H9 (cell line): ENCODE measurements at regions not wholly inside any gene's neighbourhood (a gene's known extent, or its start where the extent isn't known, plus 50 kb on each side); places are given as distances from the start of the nearest gene placed in this dataset.
A peak's percentile ranks its signal among the peaks of the same experiment; 100 is the strongest.
"Not testable (repeated sequence)": the region's sequence is repeated elsewhere in the genome, so short reads cannot be mapped to it uniquely, and the experiment has no call there.

Source experiments
- DNase-seq: peaks from one replicate; pipeline ENCODE4 v3.0.0-alpha.2; 2017
- H2AFZ ChIP-seq: one replicate; pipeline ENCODE4 v1.6.1; 2013; ENCODE audit warnings: mild to moderate bottlenecking, low read length, control low read depth, moderate library complexity
- H2AK5ac ChIP-seq: 2 replicates; pipeline ENCODE4 v1.6.1; 2013; ENCODE audit warnings: low read length, control low read depth, mixed read lengths; ENCODE audit not compliant: insufficient read length
- H2BK120ac ChIP-seq: one replicate; pipeline ENCODE4 v1.6.1; 2013; ENCODE audit warnings: low read depth, mild to moderate bottlenecking, low read length, control low read depth, inconsistent platforms; ENCODE audit not compliant: poor library complexity, severe bottlenecking
- H2BK12ac ChIP-seq: 2 replicates; pipeline ENCODE4 v1.6.1; 2013; ENCODE audit warnings: low read length, control low read depth, mixed read lengths, low read depth; ENCODE audit not compliant: insufficient read length
- H2BK15ac ChIP-seq: 2 replicates; pipeline ENCODE4 v1.6.1; 2013; ENCODE audit warnings: low read depth, low read length, control low read depth
- H2BK20ac ChIP-seq: one replicate; pipeline ENCODE4 v1.6.1; 2013; ENCODE audit warnings: low read depth, mild to moderate bottlenecking, low read length, control low read depth, inconsistent platforms; ENCODE audit not compliant: poor library complexity, severe bottlenecking
- H2BK5ac ChIP-seq: 2 replicates; pipeline ENCODE4 v1.6.1; 2013; ENCODE audit warnings: low read length, control low read depth, mixed read lengths; ENCODE audit not compliant: insufficient read length
- H3K14ac ChIP-seq: 2 replicates; pipeline ENCODE4 v1.6.1; 2013; ENCODE audit warnings: low read length, control low read depth; ENCODE audit not compliant: insufficient read depth
- H3K18ac ChIP-seq: 2 replicates; pipeline ENCODE4 v1.6.1; 2013; ENCODE audit warnings: low read depth, mild to moderate bottlenecking, mixed read lengths, low read length, control low read depth; ENCODE audit not compliant: insufficient read length
- H3K23ac ChIP-seq: 2 replicates; pipeline ENCODE4 v1.6.1; 2013; ENCODE audit warnings: low read length, control low read depth, mixed read lengths, low read depth; ENCODE audit not compliant: insufficient read length
- H3K23me2 ChIP-seq: 2 replicates; pipeline ENCODE4 v1.6.1; 2013; ENCODE audit warnings: low read depth, mild to moderate bottlenecking, mixed read lengths, low read length, control low read depth; ENCODE audit not compliant: insufficient read length, poor library complexity, severe bottlenecking
- H3K27ac ChIP-seq: 2 replicates; pipeline ENCODE4 v1.5.1; 2013; ENCODE audit warnings: low read length, control low read depth, mixed read lengths, low read depth; ENCODE audit not compliant: insufficient read length
- H3K27me3 ChIP-seq: 2 replicates; pipeline ENCODE4 v1.6.1; 2013; ENCODE audit warnings: low read length, control low read depth, inconsistent platforms; ENCODE audit not compliant: insufficient read depth
- H3K4ac ChIP-seq: 2 replicates; pipeline ENCODE4 v1.6.1; 2013; ENCODE audit warnings: low read depth, mild to moderate bottlenecking, control low read depth, inconsistent platforms, low read length, moderate library complexity
- H3K4me1 ChIP-seq: 2 replicates; pipeline ENCODE4 v1.6.1; 2013; ENCODE audit warnings: low read length, control low read depth, inconsistent platforms; ENCODE audit not compliant: insufficient read depth
- H3K4me2 ChIP-seq: 2 replicates; pipeline ENCODE4 v1.6.1; 2013; ENCODE audit warnings: low read length, control low read depth, mixed read lengths; ENCODE audit not compliant: insufficient read length, insufficient read depth
- H3K56ac ChIP-seq: 2 replicates; pipeline ENCODE4 v1.6.1; 2013; ENCODE audit warnings: low read depth, mild to moderate bottlenecking, mixed read lengths, low read length, control low read depth; ENCODE audit not compliant: insufficient read length
- H3K79me1 ChIP-seq: 2 replicates; pipeline ENCODE4 v1.6.1; 2013; ENCODE audit warnings: low read depth, mild to moderate bottlenecking, moderate library complexity, low read length, control low read depth, inconsistent platforms; ENCODE audit not compliant: insufficient read depth, poor library complexity, severe bottlenecking
- H3K79me2 ChIP-seq: 2 replicates; pipeline ENCODE4 v1.6.1; 2013; ENCODE audit warnings: low read length, control low read depth, inconsistent platforms; ENCODE audit not compliant: insufficient read depth
- H3K9ac ChIP-seq: 2 replicates; pipeline ENCODE4 v1.6.1; 2013; ENCODE audit warnings: low read length, control low read depth, mixed read lengths; ENCODE audit not compliant: insufficient read length; ENCODE audit errors: extremely low read depth
- H3K9me3 ChIP-seq: one replicate; pipeline ENCODE4 v1.6.1; 2013; ENCODE audit warnings: low read depth, low read length, inconsistent platforms; ENCODE audit not compliant: control insufficient read depth
- H3T11ph ChIP-seq: one replicate; pipeline ENCODE4 v1.6.1; 2013; ENCODE audit warnings: mild to moderate bottlenecking, low read length, control low read depth, inconsistent platforms
- H4K20me1 ChIP-seq: one replicate; pipeline ENCODE4 v1.6.1; 2013; ENCODE audit not compliant: control insufficient read depth, insufficient read length, insufficient read depth
- H4K5ac ChIP-seq: 2 replicates; pipeline ENCODE4 v1.6.1; 2013; ENCODE audit warnings: low read depth, mild to moderate bottlenecking, mixed read lengths, low read length, control low read depth; ENCODE audit not compliant: insufficient read length
- H4K8ac ChIP-seq: replicated peaks from 2 replicates; pipeline ENCODE4 v1.6.1; 2013; ENCODE audit warnings: low read length, control low read depth, mixed read lengths, low read depth; ENCODE audit not compliant: insufficient read length
- H4K91ac ChIP-seq: 2 replicates; pipeline ENCODE4 v1.6.1; 2013; ENCODE audit warnings: low read depth, mild to moderate bottlenecking, moderate library complexity, mixed read lengths, low read length, control low read depth; ENCODE audit not compliant: insufficient read length
- H3K27ac Mint-ChIP-seq, 3 experiments: 2 replicates in 2 of 3; 3 replicates in 1 of 3; pipeline ENCODE4 v1.8.0; 2020 to 2021; ENCODE audit warnings: mixed read lengths in 3 of 3, mild to moderate bottlenecking in 1 of 3, moderate library complexity in 1 of 3
- H3K27me3 Mint-ChIP-seq: 2 replicates; pipeline ENCODE4 v1.8.0; 2021; ENCODE audit warnings: low read depth, mild to moderate bottlenecking, moderate library complexity, mixed read lengths
- H3K36me3 Mint-ChIP-seq, 3 experiments: 2 replicates in 2 of 3; 3 replicates in 1 of 3; pipeline ENCODE4 v1.8.0; 2020 to 2021; ENCODE audit warnings: low read depth in 3 of 3, mixed read lengths in 3 of 3; ENCODE audit not compliant: insufficient read depth in 1 of 3
- H3K4me1 Mint-ChIP-seq, 2 experiments: 2 replicates each; pipeline ENCODE4 v1.8.0; 2020; ENCODE audit warnings: mixed read lengths in 2 of 2
- H3K4me3 Mint-ChIP-seq, 2 experiments: 2 replicates in 1 of 2; 3 replicates in 1 of 2; pipeline ENCODE4 v1.8.0; 2020 to 2021; ENCODE audit warnings: mild to moderate bottlenecking in 2 of 2, mixed read lengths in 2 of 2, moderate library complexity in 1 of 2
- H3K9me3 Mint-ChIP-seq, 2 experiments: 2 replicates in 1 of 2; 3 replicates in 1 of 2; pipeline ENCODE4 v1.8.0; 2020; ENCODE audit warnings: mild to moderate bottlenecking in 2 of 2, mixed read lengths in 2 of 2, moderate library complexity in 1 of 2
- WGBS: extraction: QIAGEN DNeasy Blood & Tissue Kit; methylation state at CpG from one replicate; pipeline ENCODE4 v1.1.7; 2013; ENCODE audit warnings: missing lambda C conversion rate, low lambda C conversion rate, mixed read lengths; ENCODE audit not compliant: insufficient read length; ENCODE audit errors: extremely low coverage; 5-methylcytosine and 5-hydroxymethylcytosine counted together
- TF ChIP-seq, protein P1 (sequence below): fragments of 200-600 bp; sonication (generic); conservative IDR thresholded peaks from 3 replicates; pipeline ENCODE4 v1.8.0; 2021; ENCODE audit warnings: antibody characterized with exemption, mild to moderate bottlenecking

- peaks cover 15 to 18% of the 10 kb centered on the region in 2 experiments for H3K9me3 Mint-ChIP-seq
Measured at GRCh38 chr6:4412077-4412476, 276.7 kb upstream of the ECI2 start.

GRCh38 chr6:4407710-4408109 is 272.3 kb upstream of the ECI2 start:
- H2BK120ac ChIP-seq, H4K8ac ChIP-seq, H3K27me3 Mint-ChIP-seq, H4K20me1 ChIP-seq, H4K5ac ChIP-seq, H3K9ac ChIP-seq, H2BK5ac ChIP-seq, H3T11ph ChIP-seq, H3K23ac ChIP-seq, H4K91ac ChIP-seq, H2BK15ac ChIP-seq, H3K9me3 ChIP-seq, H3K27me3 ChIP-seq, H3K4me2 ChIP-seq, H3K4me1 ChIP-seq, H3K14ac ChIP-seq, H2BK20ac ChIP-seq, H2AFZ ChIP-seq, H3K79me1 ChIP-seq, H2BK12ac ChIP-seq, H3K18ac ChIP-seq, H3K4me3 Mint-ChIP-seq, H3K23me2 ChIP-seq, H3K56ac ChIP-seq, H3K79me2 ChIP-seq, H3K4ac ChIP-seq, H3K27ac ChIP-seq, DNase-seq, H2AK5ac ChIP-seq: not testable (repeated sequence)
- H3K36me3 Mint-ChIP-seq, result peaks cover 14 to 30% (median 16%) of the 10 kb centered on the region in 3 experiments
- H3K4me1 Mint-ChIP-seq, result peaks cover 32 to 39% of the 10 kb centered on the region in 2 experiments
- peak overlapping the region in 1 of 3 experiments; percentile 85; a peak in 2 of 7 replicates for H3K27ac Mint-ChIP-seq
- WGBS, result no CpG with 5 or more reads among the region's 1 CpG
- H3K9me3 Mint-ChIP-seq, result peaks cover 21 to 27% of the 10 kb centered on the region in 2 experiments

More at GRCh38 chr6:4412077-4412476, 276.7 kb upstream of the ECI2 start:
- H4K20me1 ChIP-seq, result no peaks in the 10 kb centered on the region
- no peak overlapping the region for H2AFZ ChIP-seq
- H3K4me1 ChIP-seq, result no peaks in the 10 kb centered on the region
- H3K23ac ChIP-seq, result no peak overlapping the region
- no peak overlapping the region for H2BK15ac ChIP-seq
- no peak overlapping the region for H3K18ac ChIP-seq
- no peaks in the 10 kb centered on the region for H3K79me2 ChIP-seq
- H2AK5ac ChIP-seq, result no peak overlapping the region
- no peak overlapping the region for H2BK5ac ChIP-seq
- H3K4ac ChIP-seq, result no peak overlapping the region
- no peak overlapping the region for H2BK12ac ChIP-seq
- no peaks in the 10 kb centered on the region for H3K79me1 ChIP-seq
- TF ChIP-seq, protein P1, sequence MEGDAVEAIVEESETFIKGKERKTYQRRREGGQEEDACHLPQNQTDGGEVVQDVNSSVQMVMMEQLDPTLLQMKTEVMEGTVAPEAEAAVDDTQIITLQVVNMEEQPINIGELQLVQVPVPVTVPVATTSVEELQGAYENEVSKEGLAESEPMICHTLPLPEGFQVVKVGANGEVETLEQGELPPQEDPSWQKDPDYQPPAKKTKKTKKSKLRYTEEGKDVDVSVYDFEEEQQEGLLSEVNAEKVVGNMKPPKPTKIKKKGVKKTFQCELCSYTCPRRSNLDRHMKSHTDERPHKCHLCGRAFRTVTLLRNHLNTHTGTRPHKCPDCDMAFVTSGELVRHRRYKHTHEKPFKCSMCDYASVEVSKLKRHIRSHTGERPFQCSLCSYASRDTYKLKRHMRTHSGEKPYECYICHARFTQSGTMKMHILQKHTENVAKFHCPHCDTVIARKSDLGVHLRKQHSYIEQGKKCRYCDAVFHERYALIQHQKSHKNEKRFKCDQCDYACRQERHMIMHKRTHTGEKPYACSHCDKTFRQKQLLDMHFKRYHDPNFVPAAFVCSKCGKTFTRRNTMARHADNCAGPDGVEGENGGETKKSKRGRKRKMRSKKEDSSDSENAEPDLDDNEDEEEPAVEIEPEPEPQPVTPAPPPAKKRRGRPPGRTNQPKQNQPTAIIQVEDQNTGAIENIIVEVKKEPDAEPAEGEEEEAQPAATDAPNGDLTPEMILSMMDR, result no peak
- peaks cover 7 to 20% (median 14%) of the 10 kb centered on the region in 3 experiments for H3K36me3 Mint-ChIP-seq
- H3K27me3 ChIP-seq, result no peaks in the 10 kb centered on the region
- H3K27me3 Mint-ChIP-seq, result peaks cover 4% of the 10 kb centered on the region
- no peak overlapping the region for H3K27ac ChIP-seq
- no peak overlapping the region for H3K27ac Mint-ChIP-seq
- WGBS, result no CpG with 5 or more reads among the region's 2 CpGs
- no peak overlapping the region for H4K91ac ChIP-seq
- no peaks in the 10 kb centered on the region for H3K23me2 ChIP-seq
- no peak for DNase-seq
- no peak overlapping the region for H3K4me3 Mint-ChIP-seq
- no peak overlapping the region for H3K56ac ChIP-seq
- H3T11ph ChIP-seq, result no peak overlapping the region
- no peak overlapping the region for H3K4me2 ChIP-seq
- no peak overlapping the region for H2BK20ac ChIP-seq
- H3K4me1 Mint-ChIP-seq, result peaks cover 9 to 15% of the 10 kb centered on the region in 2 experiments
- H4K5ac ChIP-seq, result no peak overlapping the region
- no peaks in the 10 kb centered on the region for H3K9me3 ChIP-seq
- no peak overlapping the region for H2BK120ac ChIP-seq
- no peak overlapping the region for H4K8ac ChIP-seq
- H3K14ac ChIP-seq, result no peak overlapping the region
- H3K9ac ChIP-seq, result no peak overlapping the region
